RWPE2 (cell line): ENCODE measurements at regions not wholly inside any gene's neighbourhood (a gene's known extent, or its start where the extent isn't known, plus 50 kb on each side); places are given as distances from the start of the nearest gene placed in this dataset.
"Not testable (repeated sequence)": the region's sequence is repeated elsewhere in the genome, so short reads cannot be mapped to it uniquely, and the experiment has no call there.

Experiments
- ATAC-seq: fragments of 200-7000 bp; cut with Tn5 transposase; 3 replicates; pipeline ENCODE4 v1.9.1; 2021; ENCODE audit warnings: low read depth
- DNase-seq: peaks from one replicate; pipeline ENCODE4 v3.0.0-alpha.2; 2020; ENCODE audit warnings: low spot score
- H3K27ac ChIP-seq: fragments of 450-650 bp; 2 replicates; pipeline ENCODE4 v1.5.1; 2017; ENCODE audit warnings: mild to moderate bottlenecking; ENCODE audit not compliant: poor library complexity, severe bottlenecking
- H3K27me3 ChIP-seq: fragments of 250-450 bp; sonication (Bioruptor Pico); 2 replicates; pipeline ENCODE4 v1.5.1; 2021; ENCODE audit warnings: mild to moderate bottlenecking, moderate library complexity; ENCODE audit not compliant: insufficient read depth, poor library complexity, severe bottlenecking
- H3K36me3 ChIP-seq: fragments of 250-450 bp; sonication (Bioruptor Pico); 2 replicates; pipeline ENCODE4 v1.5.1; 2020; ENCODE audit warnings: low read depth, mild to moderate bottlenecking, moderate library complexity
- H3K4me1 ChIP-seq: fragments of 250-450 bp; sonication (Bioruptor Pico); 2 replicates; pipeline ENCODE4 v1.5.1; 2021; ENCODE audit warnings: mild to moderate bottlenecking, moderate library complexity; ENCODE audit not compliant: insufficient read depth, poor library complexity, severe bottlenecking
- H3K4me3 ChIP-seq: fragments of 250-450 bp; sonication (Bioruptor Pico); 2 replicates; pipeline ENCODE4 v1.5.1; 2021; ENCODE audit warnings: mild to moderate bottlenecking, moderate library complexity; ENCODE audit not compliant: severe bottlenecking
- H3K9me3 ChIP-seq: fragments of 250-450 bp; sonication (Bioruptor Pico); 2 replicates; pipeline ENCODE4 v1.5.1; 2021; ENCODE audit warnings: mild to moderate bottlenecking, moderate library complexity; ENCODE audit not compliant: severe bottlenecking
- CTCF ChIP-seq: fragments of 450-650 bp; IDR thresholded peaks from one replicate; pipeline ENCODE4 v1.5.1; 2017; ENCODE audit warnings: mild to moderate bottlenecking, moderate library complexity; ENCODE audit not compliant: poor library complexity, severe bottlenecking

- TF ChIP-seq CTCF: no peak
- ATAC-seq (no peak), DNase-seq (no peak)
- no peaks in the 10 kb centered on the region for H3K27me3 ChIP-seq
- no peak overlapping the region for H3K4me3 ChIP-seq
- no peak overlapping the region for H3K27ac ChIP-seq
- no peaks in the 10 kb centered on the region for H3K4me1 ChIP-seq
- H3K9me3 ChIP-seq: no peaks in the 10 kb centered on the region
- H3K36me3 ChIP-seq: no peaks in the 10 kb centered on the region
Observed at GRCh38 chr16:76705892-76706291, 428.7 kb downstream of the CNTNAP4 start.

DNA sequence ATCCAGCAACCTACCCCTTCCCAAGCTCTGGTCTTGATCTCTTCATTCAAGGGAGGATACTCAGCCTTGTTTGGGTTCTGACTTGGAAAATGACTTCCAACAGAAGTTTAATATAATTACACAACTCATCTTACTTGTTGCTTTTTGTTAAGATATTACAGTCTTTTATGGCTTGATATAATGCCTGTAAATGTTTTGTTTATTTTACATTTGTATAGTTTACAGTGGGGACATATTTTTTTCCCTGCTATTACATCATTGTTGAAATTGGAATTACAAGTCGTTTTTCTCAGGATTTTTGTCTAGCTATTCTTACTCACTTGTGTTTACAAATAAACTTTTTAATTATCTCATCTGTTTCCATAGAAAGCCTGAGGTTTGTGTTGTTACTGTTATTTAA lies 436.0 kb downstream of the CNTNAP4 start:
- TF ChIP-seq CTCF: no peak
- Histone ChIP-seq H3K4me3 (no peak overlapping the region), H3K27me3 (no peaks in the 10 kb centered on the region), H3K36me3 (no peaks in the 10 kb centered on the region), H3K4me1 (no peaks in the 10 kb centered on the region), H3K9me3 (peaks cover 5% of the 10 kb centered on the region), H3K27ac (no peak overlapping the region)
- ATAC-seq (no peak), DNase-seq (no peak)

- not testable (repeated sequence) for H3K4me3 ChIP-seq
Observed at GRCh38 chr16:76716251-76716650, 439.1 kb downstream of the CNTNAP4 start.

GRCh38 chr16:76724181-76724580 lies 447.0 kb downstream of the CNTNAP4 start:
- H3K4me3 ChIP-seq: no peak overlapping the region
- H3K36me3 ChIP-seq: no peaks in the 10 kb centered on the region
- TF ChIP-seq CTCF: no peak
- no peaks in the 10 kb centered on the region for H3K27me3 ChIP-seq
- no peak for ATAC-seq
- H3K4me1 ChIP-seq: peaks cover 4% of the 10 kb centered on the region
- no peak for DNase-seq
- no peak overlapping the region for H3K27ac ChIP-seq
- no peaks in the 10 kb centered on the region for H3K9me3 ChIP-seq

More at GRCh38 chr16:76716251-76716650, 439.1 kb downstream of the CNTNAP4 start:
- ATAC-seq, DNase-seq, H3K4me1 ChIP-seq, H3K27me3 ChIP-seq, H3K36me3 ChIP-seq, H3K9me3 ChIP-seq, H3K27ac ChIP-seq: not testable (repeated sequence)

- no peaks in the 10 kb centered on the region for H3K9me3 ChIP-seq
- ATAC-seq (peak; percentile 82), DNase-seq (no peak)
- H3K4me3 ChIP-seq: no peak overlapping the region
- no peak overlapping the region for H3K27ac ChIP-seq
- peaks cover 4% of the 10 kb centered on the region for H3K4me1 ChIP-seq
- no peaks in the 10 kb centered on the region for H3K27me3 ChIP-seq
- H3K36me3 ChIP-seq: no peaks in the 10 kb centered on the region
- TF ChIP-seq CTCF: peak; percentile 13
Observed at GRCh38 chr16:76729525-76729924, 452.3 kb downstream of the CNTNAP4 start.
